PC-9 (cell line): ENCODE measurements at regions not wholly inside any gene's neighbourhood (a gene's known extent, or its start where the extent isn't known, plus 50 kb on each side); places are given as distances from the start of the nearest gene placed in this dataset.

Experiments used
- BruUV-seq: library from RNA; stranded (reverse); fragments of 400-500 nt; replicated peaks from 2 replicates; lab custom pipeline; 2021; lab: Mats Ljungman, UMichigan
- CTCF ChIA-PET: fragments of 300-600 bp; sonication (Branson Sonifier 250); formaldehyde crosslinking; loops from one replicate; lab custom pipeline; 2022; ENCODE audit warnings: antibody characterized with exemption; lab: Charles Lee
- POLR2A ChIA-PET: fragments of 300-600 bp; sonication (Branson Sonifier 250); formaldehyde crosslinking; loops from one replicate; lab custom pipeline; 2022; ENCODE audit warnings: antibody characterized with exemption; ENCODE audit not compliant: unreplicated experiment; lab: Charles Lee
- DNase-seq, 2 experiments: peaks; one replicate each; pipeline versions ENCODE4 v3.0.0 to v3.0.0-alpha.2; 2015 to 2022; ENCODE audit warnings: mixed read lengths in 1 of 2
- H2AFZ ChIP-seq: fragments of 200-600 bp; sonication (generic); 2 replicates; pipeline ENCODE4 v1.8.1; 2017; ENCODE audit warnings: antibody characterized with exemption
- H3F3A ChIP-seq: fragments of 200-600 bp; sonication (generic); 2 replicates; pipeline ENCODE4 v1.8.1; 2017; ENCODE audit warnings: antibody characterized with exemption, mild to moderate bottlenecking, low read depth; ENCODE audit not compliant: insufficient read depth
- H3K27ac ChIP-seq: fragments of 200-600 bp; sonication (generic); 2 replicates; pipeline ENCODE4 v1.6.1; 2016; ENCODE audit warnings: mixed run types
- H3K27me3 ChIP-seq: fragments of 200-600 bp; sonication (generic); 2 replicates; pipeline ENCODE4 v1.6.1; 2016; ENCODE audit warnings: low read depth, mixed run types; ENCODE audit not compliant: insufficient read depth
- H3K36me3 ChIP-seq: fragments of 200-600 bp; sonication (generic); 2 replicates; pipeline ENCODE4 v1.6.1; 2016; ENCODE audit warnings: low read depth, mixed run types
- H3K4me1 ChIP-seq: fragments of 200-600 bp; sonication (generic); replicated peaks from 2 replicates; pipeline ENCODE4 v1.6.1; 2016; ENCODE audit warnings: mixed run types; ENCODE audit not compliant: insufficient read depth
- H3K4me2 ChIP-seq: fragments of 200-600 bp; sonication (generic); 2 replicates; pipeline ENCODE4 v1.6.1; 2017; ENCODE audit warnings: mixed run types
- H3K4me3 ChIP-seq: fragments of 200-600 bp; sonication (generic); 2 replicates; pipeline ENCODE4 v1.6.1; 2016; ENCODE audit warnings: mixed run types
- H3K79me2 ChIP-seq: fragments of 200-600 bp; sonication (generic); 2 replicates; pipeline ENCODE4 v1.6.1; 2017; ENCODE audit warnings: low read depth, mixed run types
- H3K9me2 ChIP-seq: fragments of 200-600 bp; sonication (generic); 2 replicates; pipeline ENCODE4 v1.8.1; 2017; ENCODE audit warnings: mild to moderate bottlenecking; ENCODE audit not compliant: insufficient read depth
- H3K9me3 ChIP-seq: fragments of 200-600 bp; sonication (generic); 2 replicates; pipeline ENCODE4 v1.8.1; 2016; ENCODE audit warnings: low read depth; ENCODE audit not compliant: insufficient read depth
- H4K20me1 ChIP-seq: fragments of 200-600 bp; sonication (generic); 2 replicates; pipeline ENCODE4 v1.8.1; 2017; ENCODE audit not compliant: insufficient read depth
- EZH2 ChIP-seq: fragments of 200-600 bp; sonication (generic); IDR thresholded peaks from 2 replicates; pipeline ENCODE4 v1.8.0; 2017; ENCODE audit warnings: antibody characterized with exemption, low read depth
- intact Hi-C: fragments of 100-400 bp; cut with micrococcal nuclease; formaldehyde crosslinking; loops from one replicate; pipeline ENCODE4 v1.10.0; 2022; ENCODE audit not compliant: unreplicated experiment
- TF ChIP-seq, protein P1 (sequence below): fragments of 200-600 bp; sonication (generic); conservative IDR thresholded peaks from 2 replicates; pipeline ENCODE4 v1.6.1; 2017; ENCODE audit warnings: mixed run types, antibody characterized with exemption, mild to moderate bottlenecking, moderate library complexity

DNA sequence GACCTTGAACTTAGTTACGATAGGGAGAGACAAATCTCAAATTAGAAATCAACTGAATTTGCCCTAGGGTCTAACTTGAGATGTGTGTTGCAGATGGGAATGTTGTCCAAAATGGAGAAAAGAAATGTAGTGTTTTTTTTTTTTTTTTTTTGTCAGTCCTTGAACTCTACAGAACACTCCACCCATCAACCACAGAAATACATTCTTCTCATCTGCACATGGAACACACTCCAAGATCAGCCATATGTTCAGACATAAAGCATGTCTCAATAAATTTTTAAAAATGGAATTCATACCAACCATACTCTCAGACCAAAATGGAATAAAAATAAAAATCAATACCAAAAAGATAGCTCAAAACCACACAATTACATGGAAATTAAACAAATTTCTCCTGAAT, 526.5 kb downstream of the FBXO15 start:
- no peak overlapping the region for H3K4me2 ChIP-seq
- H3K27me3 ChIP-seq, result no peaks in the 10 kb centered on the region
- H3K4me1 ChIP-seq, result no peaks in the 10 kb centered on the region; the same call in 1 of the 2 replicates
- H3K4me3 ChIP-seq, result no peak overlapping the region
- H3K9me3 ChIP-seq, result no peaks in the 10 kb centered on the region
- POLR2A ChIA-PET, result no interaction called here
- H3K79me2 ChIP-seq, result no peaks in the 10 kb centered on the region
- no peak for DNase-seq
- no peaks in the 10 kb centered on the region for H3K36me3 ChIP-seq
- H3K9me2 ChIP-seq, result no peaks in the 10 kb centered on the region
- H3F3A ChIP-seq, result no peaks in the 10 kb centered on the region
- BruUV-seq, result no TSS peak
- no peak for TF ChIP-seq EZH2
- TF ChIP-seq, protein P1, sequence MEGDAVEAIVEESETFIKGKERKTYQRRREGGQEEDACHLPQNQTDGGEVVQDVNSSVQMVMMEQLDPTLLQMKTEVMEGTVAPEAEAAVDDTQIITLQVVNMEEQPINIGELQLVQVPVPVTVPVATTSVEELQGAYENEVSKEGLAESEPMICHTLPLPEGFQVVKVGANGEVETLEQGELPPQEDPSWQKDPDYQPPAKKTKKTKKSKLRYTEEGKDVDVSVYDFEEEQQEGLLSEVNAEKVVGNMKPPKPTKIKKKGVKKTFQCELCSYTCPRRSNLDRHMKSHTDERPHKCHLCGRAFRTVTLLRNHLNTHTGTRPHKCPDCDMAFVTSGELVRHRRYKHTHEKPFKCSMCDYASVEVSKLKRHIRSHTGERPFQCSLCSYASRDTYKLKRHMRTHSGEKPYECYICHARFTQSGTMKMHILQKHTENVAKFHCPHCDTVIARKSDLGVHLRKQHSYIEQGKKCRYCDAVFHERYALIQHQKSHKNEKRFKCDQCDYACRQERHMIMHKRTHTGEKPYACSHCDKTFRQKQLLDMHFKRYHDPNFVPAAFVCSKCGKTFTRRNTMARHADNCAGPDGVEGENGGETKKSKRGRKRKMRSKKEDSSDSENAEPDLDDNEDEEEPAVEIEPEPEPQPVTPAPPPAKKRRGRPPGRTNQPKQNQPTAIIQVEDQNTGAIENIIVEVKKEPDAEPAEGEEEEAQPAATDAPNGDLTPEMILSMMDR, result no peak
- no peaks in the 10 kb centered on the region for H4K20me1 ChIP-seq
- intact Hi-C loops, result no loop called here
- no peak overlapping the region for H2AFZ ChIP-seq
- CTCF ChIA-PET, result no interaction called here
- no peak overlapping the region for H3K27ac ChIP-seq

DNA sequence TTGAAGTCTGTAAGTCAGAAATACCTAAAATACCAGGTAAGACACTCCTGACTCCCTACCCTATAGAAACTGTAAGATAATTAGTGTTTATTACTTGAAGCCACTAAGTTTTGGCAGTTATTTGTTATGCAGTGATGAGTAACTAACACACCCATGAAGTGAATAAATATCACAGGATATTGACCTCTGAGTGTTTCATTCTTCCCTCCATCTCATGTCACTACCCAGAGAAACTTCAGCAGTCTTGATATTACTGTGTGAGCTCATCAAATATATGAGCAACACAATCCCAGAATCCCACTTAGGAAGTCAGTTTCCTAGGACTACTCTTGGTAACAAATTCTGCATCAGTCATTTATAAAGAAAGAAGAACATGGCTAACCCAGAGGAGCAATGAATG, 529.7 kb downstream of the FBXO15 start:
- Histone ChIP-seq H3K79me2 (no peaks in the 10 kb centered on the region), H3K4me2 (no peak overlapping the region), H3K4me1 (peaks cover 20% of the 10 kb centered on the region), H3F3A (peaks cover 16% of the 10 kb centered on the region; the same call in 1 of the 2 replicates), H3K4me3 (no peak overlapping the region), H3K9me2 (no peaks in the 10 kb centered on the region), H3K27me3 (no peaks in the 10 kb centered on the region), H3K27ac (no peak overlapping the region), H3K9me3 (no peaks in the 10 kb centered on the region; the same call in 1 of the 2 replicates), H3K36me3 (no peaks in the 10 kb centered on the region), H2AFZ (no peak overlapping the region), H4K20me1 (no peaks in the 10 kb centered on the region)
- ChIA-PET CTCF (no interaction called here), POLR2A (no interaction called here)
- no peak for DNase-seq
- intact Hi-C loops, result no loop called here
- BruUV-seq, result no TSS peak
- no peak for TF ChIP-seq EZH2
- TF ChIP-seq, protein P1, result no peak

DNA sequence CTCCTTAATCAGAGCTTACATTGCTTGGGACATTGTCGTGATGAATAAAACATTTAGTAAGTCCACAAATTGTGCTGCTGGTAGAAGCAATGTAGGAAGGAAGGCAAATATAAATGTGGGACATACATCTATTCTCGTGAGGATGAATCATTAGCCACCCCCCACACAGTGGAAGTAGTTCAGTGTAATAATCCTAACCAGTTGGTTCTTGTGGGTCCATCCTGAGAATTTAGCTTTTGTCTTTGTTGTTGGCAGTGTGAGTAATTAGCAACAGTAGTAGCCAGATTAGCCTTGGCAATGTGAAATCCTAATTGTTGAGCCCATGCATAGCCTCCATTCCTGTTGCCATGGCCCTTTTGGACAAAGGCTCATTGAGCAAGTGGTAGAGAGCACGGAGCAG, 532.1 kb downstream of the FBXO15 start:
- H3K9me3 ChIP-seq, result no peaks in the 10 kb centered on the region; the same call in 1 of the 2 replicates
- H3K27ac ChIP-seq, result no peak overlapping the region
- no peak for TF ChIP-seq EZH2
- TF ChIP-seq, protein P1, result no peak
- no TSS peak for BruUV-seq
- intact Hi-C loops, result no loop called here
- POLR2A ChIA-PET, result no interaction called here
- no peak for DNase-seq
- peaks cover 20% of the 10 kb centered on the region for H3K4me1 ChIP-seq
- H3K9me2 ChIP-seq, result no peaks in the 10 kb centered on the region
- no peaks in the 10 kb centered on the region for H3K27me3 ChIP-seq
- H4K20me1 ChIP-seq, result no peaks in the 10 kb centered on the region
- no peak overlapping the region for H2AFZ ChIP-seq
- H3K4me3 ChIP-seq, result no peak overlapping the region
- H3F3A ChIP-seq, result peaks cover 16% of the 10 kb centered on the region; the same call in 1 of the 2 replicates
- CTCF ChIA-PET, result no interaction called here
- H3K4me2 ChIP-seq, result no peak overlapping the region
- H3K79me2 ChIP-seq, result no peaks in the 10 kb centered on the region
- H3K36me3 ChIP-seq, result no peaks in the 10 kb centered on the region
